ENCODE measurements at regions not wholly inside any gene's neighbourhood (a gene's known extent, or its start where the extent isn't known, plus 50 kb on each side); places are given as distances from the start of the nearest gene placed in this dataset.

- no peak overlapping the region for H2BK15ac ChIP-seq (ENCODE audit: low read length)
- no peaks in the 10 kb centered on the region for H4K20me1 ChIP-seq (replicated peaks in 1 of 2; ENCODE audit: control insufficient read depth in 1 of 2, insufficient read depth in 2 of 2, low read length in 2 of 2)
- no peak overlapping the region for H3K18ac ChIP-seq (ENCODE audit: extremely low read depth, low read length)
- FAIRE-seq (no peak), DNase-seq (ENCODE audit: low read depth in 1 of 2, low spot score in 2 of 2) (no peak)
- no peak overlapping the region for H2BK5ac ChIP-seq (ENCODE audit: low read depth, low read length)
- H3K79me2 ChIP-seq (ENCODE audit: control insufficient read depth in 1 of 2, insufficient read depth in 2 of 2, low read length in 2 of 2), result no peaks in the 10 kb centered on the region
- H4K91ac ChIP-seq (replicated peaks; ENCODE audit: insufficient read length, low read length), result no peak overlapping the region
- no peak overlapping the region for H3K14ac ChIP-seq (ENCODE audit: insufficient read length)
- no peak overlapping the region for H3K4me3 ChIP-seq (ENCODE audit: extremely low read depth in 1 of 4, insufficient read depth in 2 of 4, low read depth in 3 of 4, low read length in 4 of 4)
- no peak overlapping the region for H2AK5ac ChIP-seq (ENCODE audit: low read depth, low read length)
- H3K56ac ChIP-seq (replicated peaks; ENCODE audit: insufficient read length, low read depth, low read length), result no peak overlapping the region
- no peak overlapping the region for H4K5ac ChIP-seq (ENCODE audit: insufficient read length, low read depth, low read length)
- no peak overlapping the region for H3K4ac ChIP-seq (replicated peaks; ENCODE audit: insufficient read length, low read depth, low read length)
- no peaks in the 10 kb centered on the region for H3K27me3 ChIP-seq (replicated peaks in 1 of 4; ENCODE audit: control insufficient read depth in 3 of 4, extremely low read depth in 1 of 4, insufficient read depth in 3 of 4, low read length in 3 of 4)
- no peak overlapping the region for H4K8ac ChIP-seq (ENCODE audit: extremely low read depth, insufficient read depth, low read length)
- no peak overlapping the region for H3K23ac ChIP-seq (ENCODE audit: insufficient read length)
- CTCF ChIA-PET (ENCODE audit: partially characterized antibody), result interaction anchor here (0.6 kb wide), 1 partner anchor 36 kb away, joined by 3 read pairs; no protein-coding TSS in a partner anchor
- no peak overlapping the region for H2BK12ac ChIP-seq (ENCODE audit: low read depth, low read length)
- H3K4me2 ChIP-seq (ENCODE audit: insufficient read depth in 1 of 2, low read depth in 2 of 2, low read length in 2 of 2), result no peak overlapping the region
- POLR2A ChIA-PET (ENCODE audit: partially characterized antibody), result no interaction called here
- H3K4me1 ChIP-seq (replicated peaks in 1 of 4; ENCODE audit: control insufficient read depth in 3 of 4, insufficient read depth in 4 of 4, low read length in 3 of 4), result no peaks in the 10 kb centered on the region
- H3K23me2 ChIP-seq (ENCODE audit: low read depth, low read length), result no peaks in the 10 kb centered on the region; the same call in 1 of the 2 replicates
- no peak overlapping the region for H2AFZ ChIP-seq (ENCODE audit: low read length)
- no peak overlapping the region for H3K27ac ChIP-seq (ENCODE audit: low read depth, low read length)
- no peak overlapping the region for H3K9ac ChIP-seq (replicated peaks in 1 of 4; ENCODE audit: extremely low read depth in 1 of 4, low read depth in 3 of 4, low read length in 3 of 4)
- no peak overlapping the region for H2BK20ac ChIP-seq (ENCODE audit: low read length)
- H3K36me3 ChIP-seq (ENCODE audit: control insufficient read depth in 2 of 4, insufficient read depth in 4 of 4, low read length in 3 of 4), result no peaks in the 10 kb centered on the region
- H3K9me3 ChIP-seq (ENCODE audit: insufficient read depth in 2 of 2, low read depth in 1 of 2, low read length in 1 of 2), result no peaks in the 10 kb centered on the region
- H3K79me1 ChIP-seq (ENCODE audit: low read depth, low read length), result no peaks in the 10 kb centered on the region
- no peak overlapping the region for H2BK120ac ChIP-seq (replicated peaks; ENCODE audit: low read depth, low read length)
- TF ChIP-seq RBBP5 (IDR thresholded peaks at IDR 0.05; ENCODE audit: borderline replicate concordance, low read depth, low read length), result no peak
- TF ChIP-seq CHD1 (IDR thresholded peaks at IDR 0.05; ENCODE audit: low read depth, low read length), result no peak
- TF ChIP-seq SIN3A (conservative IDR thresholded peaks at IDR 0.05 in 1 of 2, IDR thresholded peaks at IDR 0.05 in 1 of 2; ENCODE audit: low read depth in 1 of 2, low read length in 2 of 2), result no peak
- TF ChIP-seq HDAC2 (IDR thresholded peaks at IDR 0.05; ENCODE audit: borderline replicate concordance in 1 of 2, low read depth in 2 of 2, low read length in 2 of 2), result no peak
- no peak for TF ChIP-seq KDM4A (IDR thresholded peaks at IDR 0.05; ENCODE audit: low read depth, low read length, severe bottlenecking)
- TF ChIP-seq RXRA (IDR thresholded peaks at IDR 0.05; ENCODE audit: insufficient read depth, low read depth, low read length), result no peak
- no peak for TF ChIP-seq SIX5 (IDR thresholded peaks at IDR 0.05; ENCODE audit: low read depth, low read length)
Measured at GRCh38 chr1:102262994-102263393, 266.3 kb upstream of the OLFM3 start.

Measured in H1 (cell line).